ENCODE measurements at regions not wholly inside any gene's neighbourhood (a gene's known extent, or its start where the extent isn't known, plus 50 kb on each side); places are given as distances from the start of the nearest gene placed in this dataset.

DNA sequence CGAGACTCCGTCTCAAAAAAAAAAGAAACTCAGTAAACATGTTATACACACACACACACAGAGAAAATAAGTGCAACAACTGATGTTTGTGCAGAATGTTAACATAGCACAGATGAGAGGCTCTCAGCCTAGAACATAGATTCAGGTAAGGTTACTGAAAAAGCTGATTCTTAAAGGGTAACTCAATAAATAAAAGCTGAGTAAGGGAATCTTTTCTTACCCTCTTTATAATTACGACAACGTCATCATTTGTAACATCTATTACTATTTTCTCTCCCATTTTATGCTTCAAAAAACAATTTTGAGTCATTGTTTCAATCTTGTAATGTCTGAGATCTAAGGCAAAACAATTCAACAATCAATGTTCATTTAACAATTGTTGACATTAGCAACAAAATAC, 644.8 kb downstream of the RFPL4B start:
- TF ChIP-seq FOS (IDR thresholded peaks at IDR 0.05; ENCODE audit: borderline replicate concordance, insufficient read depth, low read length) (no peak), GATA2 (IDR thresholded peaks at IDR 0.05; ENCODE audit: insufficient read depth, insufficient read length, low read depth, low read length) (no peak), EZH2 (IDR thresholded peaks at IDR 0.05; ENCODE audit: borderline replicate concordance, low read depth, low read length, severe bottlenecking) (no peak), POLR2A (IDR thresholded peaks at IDR 0.05; ENCODE audit: low read depth, low read length) (no peak), MYC (IDR thresholded peaks at IDR 0.05; ENCODE audit: low read depth, low read length) (no peak), JUN (IDR thresholded peaks at IDR 0.05; ENCODE audit: borderline replicate concordance, insufficient read depth, insufficient read length, low read depth) (no peak), POLR2AphosphoS5 (IDR thresholded peaks at IDR 0.05; ENCODE audit: insufficient read depth, low read depth, low read length) (no peak)
- TF ChIP-seq, protein P1, sequence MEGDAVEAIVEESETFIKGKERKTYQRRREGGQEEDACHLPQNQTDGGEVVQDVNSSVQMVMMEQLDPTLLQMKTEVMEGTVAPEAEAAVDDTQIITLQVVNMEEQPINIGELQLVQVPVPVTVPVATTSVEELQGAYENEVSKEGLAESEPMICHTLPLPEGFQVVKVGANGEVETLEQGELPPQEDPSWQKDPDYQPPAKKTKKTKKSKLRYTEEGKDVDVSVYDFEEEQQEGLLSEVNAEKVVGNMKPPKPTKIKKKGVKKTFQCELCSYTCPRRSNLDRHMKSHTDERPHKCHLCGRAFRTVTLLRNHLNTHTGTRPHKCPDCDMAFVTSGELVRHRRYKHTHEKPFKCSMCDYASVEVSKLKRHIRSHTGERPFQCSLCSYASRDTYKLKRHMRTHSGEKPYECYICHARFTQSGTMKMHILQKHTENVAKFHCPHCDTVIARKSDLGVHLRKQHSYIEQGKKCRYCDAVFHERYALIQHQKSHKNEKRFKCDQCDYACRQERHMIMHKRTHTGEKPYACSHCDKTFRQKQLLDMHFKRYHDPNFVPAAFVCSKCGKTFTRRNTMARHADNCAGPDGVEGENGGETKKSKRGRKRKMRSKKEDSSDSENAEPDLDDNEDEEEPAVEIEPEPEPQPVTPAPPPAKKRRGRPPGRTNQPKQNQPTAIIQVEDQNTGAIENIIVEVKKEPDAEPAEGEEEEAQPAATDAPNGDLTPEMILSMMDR (IDR thresholded peaks at IDR 0.05; ENCODE audit: extremely low read depth in 1 of 2, insufficient read depth in 1 of 2, low read depth in 1 of 2, low read length in 2 of 2) = no peak
- TF ChIP-seq, protein P2, sequence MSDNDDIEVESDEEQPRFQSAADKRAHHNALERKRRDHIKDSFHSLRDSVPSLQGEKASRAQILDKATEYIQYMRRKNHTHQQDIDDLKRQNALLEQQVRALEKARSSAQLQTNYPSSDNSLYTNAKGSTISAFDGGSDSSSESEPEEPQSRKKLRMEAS (IDR thresholded peaks at IDR 0.05; ENCODE audit: insufficient read depth, insufficient read length) = no peak
- no peaks in the 10 kb centered on the region for H3K36me3 ChIP-seq (ENCODE audit: control insufficient read depth in 2 of 2, extremely low read depth in 1 of 2, insufficient read depth in 2 of 2, low read length in 2 of 2)
- no TSS peak for BruUV-seq (replicated peaks)
- DNase-seq (ENCODE audit: low read depth, low spot score) (no peak), FAIRE-seq (no peak)
- dilution Hi-C loops (cut with MboI; ENCODE audit: extremely low pct_ligation_motif_present, low sequenced_read_pairs) (no loop called here), intact Hi-C loops (cut with micrococcal nuclease) (no loop called here)
- no peak overlapping the region for H3K4me3 ChIP-seq (replicated peaks in 1 of 3; ENCODE audit: insufficient read depth in 1 of 3, low read depth in 1 of 3, low read length in 3 of 3)
- H3K27ac ChIP-seq (ENCODE audit: insufficient read depth, low read depth, low read length) = no peak overlapping the region
- no peaks in the 10 kb centered on the region for H3K79me2 ChIP-seq (ENCODE audit: control insufficient read depth, insufficient read depth, low read length)
- no peaks in the 10 kb centered on the region for H3K9me3 ChIP-seq (replicated peaks; ENCODE audit: control insufficient read depth, insufficient read depth, low read length)
- no peak overlapping the region for H3K9ac ChIP-seq (replicated peaks; ENCODE audit: extremely low read depth, insufficient read depth, low read length)
- no peaks in the 10 kb centered on the region for H3K9me1 ChIP-seq (replicated peaks; ENCODE audit: control insufficient read depth, extremely low read depth, insufficient read depth, low read length)
- ChIA-PET CTCF (no interaction called here), POLR2A (no interaction called here)
- H2AFZ ChIP-seq (ENCODE audit: low read depth, low read length) = no peak overlapping the region
- H3K27me3 ChIP-seq (ENCODE audit: control insufficient read depth in 2 of 2, insufficient read depth in 2 of 2, low read length in 2 of 2) = no peaks in the 10 kb centered on the region
- no peak overlapping the region for H3K4me2 ChIP-seq (ENCODE audit: insufficient read depth, low read length)
- no peaks in the 10 kb centered on the region for H3K4me1 ChIP-seq (ENCODE audit: control insufficient read depth, extremely low read depth, insufficient read depth, low read length)
- H4K20me1 ChIP-seq (replicated peaks; ENCODE audit: control insufficient read depth, extremely low read depth, insufficient read depth, low read length) = no peaks in the 10 kb centered on the region

Measured in endothelial cell of umbilical vein (primary cell).